ENCODE measurements at regions not wholly inside any gene's neighbourhood (a gene's known extent, or its start where the extent isn't known, plus 50 kb on each side); places are given as distances from the start of the nearest gene placed in this dataset.

- DNase-seq, result no peak
Measured at GRCh38 chr7:14962778-14963177, 60.2 kb upstream of the DGKB start.

- DNase-seq, result no peak
Measured at GRCh38 chr7:14960721-14961120, 58.2 kb upstream of the DGKB start.

GRCh38 chr7:14959339-14959738 lies 56.8 kb upstream of the DGKB start:
- DNase-seq, result no peak

- no peak for DNase-seq
Measured at GRCh38 chr7:14954035-14954434, 51.5 kb upstream of the DGKB start.
